Kidney epithelial cell (primary cell): ENCODE measurements at regions not wholly inside any gene's neighbourhood (a gene's known extent, or its start where the extent isn't known, plus 50 kb on each side); places are given as distances from the start of the nearest gene placed in this dataset.

Experiments
- DNase-seq: peaks from one replicate; pipeline ENCODE4 v3.0.0-alpha.2; 2010; ENCODE audit warnings: low read depth
- H3K27me3 ChIP-seq: 2 replicates; pipeline ENCODE4 v1.6.0; 2011; ENCODE audit warnings: low read length; ENCODE audit not compliant: control insufficient read depth, insufficient read depth
- H3K36me3 ChIP-seq: 2 replicates; pipeline ENCODE4 v1.5.1; 2011; ENCODE audit warnings: low read length; ENCODE audit not compliant: control insufficient read depth, insufficient read depth
- H3K4me3 ChIP-seq: 2 replicates; pipeline ENCODE4 v1.5.1; 2011; ENCODE audit warnings: low read depth, mild to moderate bottlenecking, control low read depth, low read length
- TF ChIP-seq, protein P1 (sequence below): IDR thresholded peaks from 2 replicates; pipeline ENCODE4 v1.5.1; 2011; ENCODE audit warnings: mild to moderate bottlenecking, moderate library complexity, low read length, control low read depth, inconsistent platforms; ENCODE audit not compliant: insufficient read depth, poor library complexity, severe bottlenecking

DNA sequence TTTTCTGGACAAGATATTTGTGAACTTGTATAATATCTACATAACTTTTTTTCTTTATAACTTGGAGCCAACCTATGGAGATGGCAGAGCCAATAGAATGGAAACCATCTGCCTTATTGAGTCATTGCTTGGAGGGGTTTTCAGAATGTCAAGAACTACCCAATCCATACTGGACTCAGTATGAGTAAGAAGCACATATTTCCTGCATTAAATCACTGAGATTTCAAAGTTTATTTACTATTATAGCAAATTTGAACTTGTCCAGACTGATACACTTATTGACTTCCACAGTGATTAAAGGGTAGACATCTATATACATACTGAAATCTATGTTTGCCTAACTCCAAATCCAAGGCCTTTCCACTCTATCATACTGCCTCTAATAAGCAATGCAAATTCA is 704.0 kb downstream of the KCNA4 start:
- H3K27me3 ChIP-seq, result no peaks in the 10 kb centered on the region
- no peaks in the 10 kb centered on the region for H3K36me3 ChIP-seq
- TF ChIP-seq, protein P1, sequence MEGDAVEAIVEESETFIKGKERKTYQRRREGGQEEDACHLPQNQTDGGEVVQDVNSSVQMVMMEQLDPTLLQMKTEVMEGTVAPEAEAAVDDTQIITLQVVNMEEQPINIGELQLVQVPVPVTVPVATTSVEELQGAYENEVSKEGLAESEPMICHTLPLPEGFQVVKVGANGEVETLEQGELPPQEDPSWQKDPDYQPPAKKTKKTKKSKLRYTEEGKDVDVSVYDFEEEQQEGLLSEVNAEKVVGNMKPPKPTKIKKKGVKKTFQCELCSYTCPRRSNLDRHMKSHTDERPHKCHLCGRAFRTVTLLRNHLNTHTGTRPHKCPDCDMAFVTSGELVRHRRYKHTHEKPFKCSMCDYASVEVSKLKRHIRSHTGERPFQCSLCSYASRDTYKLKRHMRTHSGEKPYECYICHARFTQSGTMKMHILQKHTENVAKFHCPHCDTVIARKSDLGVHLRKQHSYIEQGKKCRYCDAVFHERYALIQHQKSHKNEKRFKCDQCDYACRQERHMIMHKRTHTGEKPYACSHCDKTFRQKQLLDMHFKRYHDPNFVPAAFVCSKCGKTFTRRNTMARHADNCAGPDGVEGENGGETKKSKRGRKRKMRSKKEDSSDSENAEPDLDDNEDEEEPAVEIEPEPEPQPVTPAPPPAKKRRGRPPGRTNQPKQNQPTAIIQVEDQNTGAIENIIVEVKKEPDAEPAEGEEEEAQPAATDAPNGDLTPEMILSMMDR, result no peak
- H3K4me3 ChIP-seq, result no peak overlapping the region
- no peak for DNase-seq

DNA sequence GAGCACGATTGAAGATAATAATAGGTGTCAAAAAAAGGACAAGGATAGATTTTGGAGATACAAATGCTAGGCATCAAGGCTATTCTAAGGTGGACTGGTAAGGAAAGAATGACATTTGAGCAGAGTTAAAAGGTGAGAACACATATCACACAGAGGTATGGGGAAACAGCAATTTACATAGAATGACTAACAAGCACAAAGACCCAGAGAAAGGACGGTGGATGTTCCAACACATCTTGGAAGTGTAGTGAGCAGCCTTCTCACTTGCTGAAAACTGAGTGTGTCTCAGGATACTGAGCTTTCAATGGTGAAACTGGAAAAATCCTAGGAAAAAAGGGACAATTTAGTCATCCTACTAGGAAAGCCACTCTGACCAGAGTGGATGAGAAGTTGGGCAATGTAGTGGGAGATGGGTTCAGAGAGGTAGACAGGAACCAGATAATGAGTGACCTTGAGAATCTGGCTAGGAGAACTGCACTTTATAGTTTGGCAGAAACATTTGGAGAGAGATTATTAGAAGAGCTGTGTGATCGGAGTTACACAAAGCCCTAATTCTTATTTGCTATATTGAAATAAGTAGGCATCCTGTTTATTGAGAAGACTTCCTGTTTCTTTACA is 706.0 kb downstream of the KCNA4 start:
- H3K4me3 ChIP-seq, result no peak overlapping the region
- TF ChIP-seq, protein P1, result no peak
- H3K27me3 ChIP-seq, result no peaks in the 10 kb centered on the region
- DNase-seq, result no peak
- no peaks in the 10 kb centered on the region for H3K36me3 ChIP-seq

DNA sequence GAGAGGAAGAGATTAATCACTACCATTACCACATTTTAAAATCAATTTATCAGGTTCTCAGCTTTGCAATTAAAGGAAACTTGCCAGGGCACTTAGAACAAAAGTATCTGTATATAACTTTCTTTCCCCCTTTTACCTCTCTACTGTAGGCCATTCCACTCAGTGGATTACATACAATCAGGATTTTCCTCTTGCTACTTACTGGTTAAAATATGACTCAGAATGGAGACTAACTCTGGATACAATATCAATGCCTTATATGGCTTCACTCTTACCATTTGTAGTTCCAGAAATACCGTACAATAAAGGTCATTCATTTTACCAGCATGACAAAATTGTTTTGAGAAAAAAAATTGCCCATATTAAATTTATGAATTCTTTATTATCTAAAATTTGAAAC is 706.8 kb downstream of the KCNA4 start:
- TF ChIP-seq, protein P1, result no peak
- H3K27me3 ChIP-seq, result no peaks in the 10 kb centered on the region
- H3K4me3 ChIP-seq, result no peak overlapping the region
- H3K36me3 ChIP-seq, result no peaks in the 10 kb centered on the region
- DNase-seq, result no peak

DNA sequence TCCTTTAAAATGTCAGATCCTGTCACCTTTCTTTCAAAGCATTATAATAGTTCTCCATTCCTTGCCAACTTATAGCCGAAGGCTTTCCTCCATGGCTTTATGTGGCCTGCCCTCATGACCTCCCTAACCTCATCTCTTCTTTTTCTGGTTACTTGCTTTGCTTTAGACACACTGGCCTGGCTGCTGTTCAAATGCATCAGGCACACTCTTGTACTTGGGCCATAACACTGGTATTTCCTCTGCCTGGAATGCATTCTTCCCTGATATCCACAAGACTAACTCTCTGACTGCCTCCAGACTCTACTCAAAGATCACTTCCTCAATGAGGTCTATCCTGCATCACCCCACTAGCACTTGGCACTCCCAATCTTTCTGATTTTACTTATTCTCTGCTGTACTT is 710.3 kb downstream of the KCNA4 start:
- no peak overlapping the region for H3K4me3 ChIP-seq
- H3K36me3 ChIP-seq, result no peaks in the 10 kb centered on the region
- TF ChIP-seq, protein P1, result no peak
- no peak for DNase-seq
- H3K27me3 ChIP-seq, result no peaks in the 10 kb centered on the region

DNA sequence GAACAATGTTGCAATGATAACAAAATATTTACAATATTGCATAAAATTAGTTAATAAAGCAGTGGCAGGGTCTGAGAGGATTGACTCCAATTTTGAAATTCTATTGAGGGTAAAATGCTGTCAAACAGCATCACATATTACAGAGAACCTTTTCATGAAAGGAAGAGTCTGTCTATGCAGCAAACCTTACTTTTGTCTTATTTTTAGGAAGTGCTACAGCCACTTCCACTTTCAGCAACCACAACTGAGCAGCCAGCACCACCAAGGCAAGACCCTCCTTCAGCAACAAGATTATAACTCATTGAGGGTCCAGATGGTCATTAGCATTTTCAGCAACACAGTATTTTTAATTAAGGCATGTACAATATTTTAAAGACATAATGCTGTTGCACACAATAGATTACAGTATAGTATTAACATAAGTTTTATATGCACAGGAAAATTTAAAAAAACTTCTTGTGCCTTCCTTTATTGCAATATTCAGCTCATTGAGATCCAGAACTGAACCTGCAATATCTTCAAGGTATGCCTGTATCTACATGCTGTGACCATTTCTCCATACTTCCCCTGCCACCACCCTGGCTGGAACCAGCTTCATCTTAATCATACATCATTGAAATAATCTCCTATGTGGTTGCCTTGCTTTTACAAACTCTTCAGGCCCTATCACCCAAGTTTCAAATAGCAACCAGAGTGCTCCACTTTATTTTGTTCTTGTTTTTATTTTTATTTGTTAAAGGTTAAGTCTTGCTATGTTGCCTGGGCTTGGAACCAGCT is 711.2 kb downstream of the KCNA4 start:
- DNase-seq, result no peak
- Histone ChIP-seq H3K36me3 (no peaks in the 10 kb centered on the region), H3K4me3 (no peak overlapping the region), H3K27me3 (no peaks in the 10 kb centered on the region)
- TF ChIP-seq, protein P1, result no peak
